Vagina (tissue), 2 donors: ENCODE measurements at regions not wholly inside any gene's neighbourhood (a gene's known extent, or its start where the extent isn't known, plus 50 kb on each side); places are given as distances from the start of the nearest gene placed in this dataset.
A peak's percentile ranks its signal among the peaks of the same experiment; 100 is the strongest.

Experiments used
- DNase-seq, 2 donors: peaks; one replicate each; pipeline ENCODE4 v3.0.0-alpha.2; 2017; ENCODE audit errors: extremely low spot score in 2 of 2
- H3K27ac ChIP-seq: fragments of 200-600 bp; sonication (generic); one replicate; pipeline ENCODE4 v1.5.1; 2019
- H3K27me3 ChIP-seq: fragments of 200-600 bp; sonication (generic); one replicate; pipeline ENCODE4 v1.5.1; 2019
- H3K36me3 ChIP-seq, 2 donors: fragments of 200-600 bp; sonication (generic); one replicate each; pipeline ENCODE4 v1.5.1; 2017 to 2019
- H3K4me1 ChIP-seq: fragments of 200-600 bp; sonication (generic); one replicate; pipeline ENCODE4 v1.5.1; 2019
- H3K4me3 ChIP-seq, 2 donors: fragments of 200-600 bp; sonication (generic); 1 replicate in 1 of 2; 2 replicates in 1 of 2; pipeline ENCODE4 v1.5.1; 2016 to 2019
- H3K9me3 ChIP-seq: fragments of 200-600 bp; sonication (generic); one replicate; pipeline ENCODE4 v1.5.1; 2019
- POLR2A ChIP-seq, 2 donors: fragments of 450-650 bp; IDR thresholded peaks; one replicate each; pipeline ENCODE4 v1.6.1; 2017; ENCODE audit warnings: antibody characterized with exemption in 2 of 2, mild to moderate bottlenecking in 2 of 2, moderate library complexity in 2 of 2
- POLR2AphosphoS5 ChIP-seq, 2 donors: sonication (generic); formaldehyde crosslinking; IDR thresholded peaks; one replicate each; pipeline ENCODE4 v1.9.0; 2017; ENCODE audit warnings: antibody characterized with exemption in 2 of 2, mild to moderate bottlenecking in 2 of 2, low read depth in 1 of 2; ENCODE audit not compliant: insufficient read depth in 1 of 2
- intact Hi-C: fragments of 100-400 bp; cut with DNase I; formaldehyde crosslinking; loops from one replicate; pipeline ENCODE4 v1.15.1; 2023
- TF ChIP-seq, protein P1 (sequence below), 3 experiments: fragments of 450-650 bp in 2 of 3; fragments of 200-600 bp in 1 of 3; sonication (generic) in 1 of 3; IDR thresholded peaks; one replicate each; pipeline ENCODE4 v1.5.1; 2017 to 2019; ENCODE audit warnings: antibody characterized with exemption in 3 of 3, mild to moderate bottlenecking in 2 of 3, moderate library complexity in 2 of 3

GRCh38 chr2:43135583-43135982 lies 90.8 kb downstream of the ZFP36L2 start:
- Histone ChIP-seq H3K27ac (no peak overlapping the region), H3K4me3 (no peak overlapping the region), H3K27me3 (no peaks in the 10 kb centered on the region), H3K36me3 (no peaks in the 10 kb centered on the region), H3K9me3 (no peaks in the 10 kb centered on the region), H3K4me1 (peaks cover 79% of the 10 kb centered on the region)
- DNase-seq = no peak
- intact Hi-C loops = no loop called here
- TF ChIP-seq, protein P1, sequence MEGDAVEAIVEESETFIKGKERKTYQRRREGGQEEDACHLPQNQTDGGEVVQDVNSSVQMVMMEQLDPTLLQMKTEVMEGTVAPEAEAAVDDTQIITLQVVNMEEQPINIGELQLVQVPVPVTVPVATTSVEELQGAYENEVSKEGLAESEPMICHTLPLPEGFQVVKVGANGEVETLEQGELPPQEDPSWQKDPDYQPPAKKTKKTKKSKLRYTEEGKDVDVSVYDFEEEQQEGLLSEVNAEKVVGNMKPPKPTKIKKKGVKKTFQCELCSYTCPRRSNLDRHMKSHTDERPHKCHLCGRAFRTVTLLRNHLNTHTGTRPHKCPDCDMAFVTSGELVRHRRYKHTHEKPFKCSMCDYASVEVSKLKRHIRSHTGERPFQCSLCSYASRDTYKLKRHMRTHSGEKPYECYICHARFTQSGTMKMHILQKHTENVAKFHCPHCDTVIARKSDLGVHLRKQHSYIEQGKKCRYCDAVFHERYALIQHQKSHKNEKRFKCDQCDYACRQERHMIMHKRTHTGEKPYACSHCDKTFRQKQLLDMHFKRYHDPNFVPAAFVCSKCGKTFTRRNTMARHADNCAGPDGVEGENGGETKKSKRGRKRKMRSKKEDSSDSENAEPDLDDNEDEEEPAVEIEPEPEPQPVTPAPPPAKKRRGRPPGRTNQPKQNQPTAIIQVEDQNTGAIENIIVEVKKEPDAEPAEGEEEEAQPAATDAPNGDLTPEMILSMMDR (IDR thresholded peaks at IDR 0.05) = no peak
- TF ChIP-seq POLR2A (IDR thresholded peaks at IDR 0.05) (no peak), POLR2AphosphoS5 (IDR thresholded peaks at IDR 0.05; ENCODE audit: insufficient read depth in 1 of 2, low read depth in 1 of 2) (no peak)

- intact Hi-C loops = no loop called here
Observed at GRCh38 chr2:43134571-43134889, 91.9 kb downstream of the ZFP36L2 start.

GRCh38 chr2:43133708-43134570 lies 92.5 kb downstream of the ZFP36L2 start:
- TF ChIP-seq POLR2A (IDR thresholded peaks at IDR 0.05) (no peak), POLR2AphosphoS5 (IDR thresholded peaks at IDR 0.05; ENCODE audit: insufficient read depth in 1 of 2, low read depth in 1 of 2) (peak in 1 of 2 donors; percentile 63)
- TF ChIP-seq, protein P1 (IDR thresholded peaks at IDR 0.05) = no peak
- H3K4me1 ChIP-seq = peaks cover 81% of the 10 kb centered on the region
- peak in 1 of 2 donors; percentile 87 for DNase-seq
- H3K27me3 ChIP-seq = no peaks in the 10 kb centered on the region
- intact Hi-C loops = no loop called here
- H3K9me3 ChIP-seq = no peaks in the 10 kb centered on the region
- H3K36me3 ChIP-seq = no peaks in the 10 kb centered on the region
- H3K27ac ChIP-seq = peak overlapping the region; percentile 77
- H3K4me3 ChIP-seq = no peak overlapping the region

More at GRCh38 chr2:43134571-43134889, 91.9 kb downstream of the ZFP36L2 start:
- peak in 1 of 2 donors; percentile 85 for DNase-seq
- H3K4me3 ChIP-seq = no peak overlapping the region
- no peaks in the 10 kb centered on the region for H3K9me3 ChIP-seq
- no peaks in the 10 kb centered on the region for H3K27me3 ChIP-seq
- no peaks in the 10 kb centered on the region for H3K36me3 ChIP-seq
- TF ChIP-seq POLR2A (IDR thresholded peaks at IDR 0.05) = no peak
- TF ChIP-seq POLR2AphosphoS5 (IDR thresholded peaks at IDR 0.05; ENCODE audit: insufficient read depth in 1 of 2, low read depth in 1 of 2) = no peak
- TF ChIP-seq, protein P1 (IDR thresholded peaks at IDR 0.05) = no peak
- peaks cover 79% of the 10 kb centered on the region for H3K4me1 ChIP-seq
- no peak overlapping the region for H3K27ac ChIP-seq

DNA sequence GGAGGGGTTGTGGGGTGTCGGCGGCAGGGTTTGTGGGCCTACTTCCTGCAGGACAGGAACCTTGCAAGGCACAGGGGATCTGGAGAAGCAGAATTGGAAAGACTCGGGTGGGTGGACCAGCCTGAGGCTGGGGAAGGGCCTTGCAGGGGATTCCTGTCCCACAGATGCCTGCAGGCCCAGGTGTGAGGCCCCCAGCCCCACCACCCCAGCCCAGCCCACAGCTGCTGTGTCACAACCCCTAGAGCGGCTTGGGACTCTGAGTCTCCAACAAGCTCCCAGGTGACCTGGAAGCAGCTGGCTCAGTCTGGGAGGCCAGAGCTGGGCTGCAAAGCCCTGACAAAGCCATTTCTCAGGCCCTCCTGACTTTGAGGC lies 93.1 kb downstream of the ZFP36L2 start:
- intact Hi-C loops = no loop called here
- Histone ChIP-seq H3K4me3 (no peak overlapping the region), H3K4me1 (peaks cover 85% of the 10 kb centered on the region), H3K27me3 (no peaks in the 10 kb centered on the region), H3K27ac (peak overlapping the region; percentile 77), H3K36me3 (no peaks in the 10 kb centered on the region), H3K9me3 (no peaks in the 10 kb centered on the region)
- TF ChIP-seq POLR2A (IDR thresholded peaks at IDR 0.05) (no peak), POLR2AphosphoS5 (IDR thresholded peaks at IDR 0.05; ENCODE audit: insufficient read depth in 1 of 2, low read depth in 1 of 2) (no peak)
- TF ChIP-seq, protein P1 (IDR thresholded peaks at IDR 0.05) = no peak
- peak in 1 of 2 donors; percentile 86 for DNase-seq

- intact Hi-C loops = no loop called here
- Histone ChIP-seq H3K27ac (peak overlapping the region; percentile 77), H3K4me3 (no peak overlapping the region), H3K36me3 (no peaks in the 10 kb centered on the region), H3K27me3 (no peaks in the 10 kb centered on the region), H3K4me1 (peaks cover 80% of the 10 kb centered on the region), H3K9me3 (no peaks in the 10 kb centered on the region)
- DNase-seq = peak in 1 of 2 donors; percentile 82
- TF ChIP-seq POLR2A (IDR thresholded peaks at IDR 0.05) (no peak), POLR2AphosphoS5 (IDR thresholded peaks at IDR 0.05; ENCODE audit: insufficient read depth in 1 of 2, low read depth in 1 of 2) (no peak)
- TF ChIP-seq, protein P1 (IDR thresholded peaks at IDR 0.05) = no peak
Observed at GRCh38 chr2:43132683-43133301, 93.6 kb downstream of the ZFP36L2 start.
